ENCODE measurements at regions not wholly inside any gene's neighbourhood (a gene's known extent, or its start where the extent isn't known, plus 50 kb on each side); places are given as distances from the start of the nearest gene placed in this dataset.

DNA sequence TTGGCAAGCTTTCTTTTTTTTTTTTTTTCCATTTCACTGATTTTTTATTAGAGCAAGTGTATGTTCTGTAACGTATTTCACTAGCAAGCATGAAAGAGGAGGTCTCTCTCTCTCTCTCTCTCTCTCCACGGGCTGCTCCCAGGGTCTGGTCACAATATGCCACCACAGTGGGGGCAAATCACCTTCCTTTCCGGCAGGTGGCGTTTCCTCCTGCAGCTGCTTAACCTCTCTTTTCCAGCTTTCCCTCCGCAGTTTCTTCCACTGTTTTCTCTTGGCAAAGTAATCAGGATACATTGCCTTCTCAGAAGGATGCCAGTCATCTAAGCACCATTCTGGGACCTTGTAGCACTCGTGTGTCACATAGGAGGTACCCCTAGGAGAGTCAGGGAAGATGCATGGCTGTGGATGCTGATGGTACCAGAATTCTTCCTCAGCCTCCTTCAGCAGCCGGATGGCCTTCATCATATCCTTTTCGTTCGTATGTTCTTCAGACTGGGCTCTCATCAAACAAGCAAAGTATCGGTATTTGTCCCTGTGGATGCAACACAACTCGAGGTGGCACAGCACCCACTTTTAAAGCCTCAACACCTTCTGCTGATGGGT, 197.3 kb upstream of the PODXL start:
- Histone ChIP-seq H3K27me3 (ENCODE audit: insufficient read depth, low read depth) (no peaks in the 10 kb centered on the region), H3K36me3 (ENCODE audit: insufficient read depth) (no peaks in the 10 kb centered on the region), H2AFZ (ENCODE audit: low read depth) (no peak overlapping the region), H3K79me2 (ENCODE audit: insufficient read depth, low read depth) (no peaks in the 10 kb centered on the region), H3K4me1 (ENCODE audit: low read depth, poor library complexity, severe bottlenecking) (no peaks in the 10 kb centered on the region), H3K4me2 (no peak overlapping the region), H3K9ac (no peak overlapping the region), H3K27ac (no peak overlapping the region), H4K20me1 (ENCODE audit: insufficient read depth) (no peaks in the 10 kb centered on the region), H3K4me3 (IDR thresholded peaks at IDR 0.05; ENCODE audit: insufficient read depth, low read depth, low read length) (no peak overlapping the region)
- TF ChIP-seq CTCF (conservative IDR thresholded peaks at IDR 0.05; ENCODE audit: low read depth, low read length): no peak

DNA sequence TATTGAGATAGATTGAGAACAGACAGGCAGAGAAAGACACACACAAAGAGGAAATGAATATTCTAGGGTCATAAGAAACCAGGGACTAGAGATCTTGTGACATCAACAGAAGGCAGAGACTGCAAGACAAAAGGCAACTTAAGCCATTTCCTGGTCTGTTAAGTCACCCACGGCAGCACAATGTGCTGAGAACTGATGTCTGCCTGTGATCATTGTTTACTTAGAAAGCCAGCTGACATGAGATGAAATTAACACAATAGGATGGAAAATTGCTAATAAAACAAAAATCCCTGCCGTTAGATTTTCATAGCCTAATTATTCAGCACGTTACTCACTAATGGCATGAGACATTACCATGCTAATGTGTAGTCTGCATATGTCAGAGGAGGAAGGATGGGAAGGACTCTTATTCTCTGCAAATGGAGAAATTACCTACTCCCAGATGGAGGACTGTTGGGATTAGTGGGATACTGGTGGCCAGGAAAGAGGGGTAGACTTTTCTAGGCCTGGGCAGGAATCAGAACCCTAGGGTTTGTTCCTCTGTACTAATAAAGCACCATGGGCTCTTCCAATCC, 191.3 kb upstream of the PODXL start:
- Histone ChIP-seq H3K27me3 (ENCODE audit: insufficient read depth, low read depth) (no peaks in the 10 kb centered on the region), H3K79me2 (ENCODE audit: insufficient read depth, low read depth) (no peaks in the 10 kb centered on the region), H3K4me1 (ENCODE audit: low read depth, poor library complexity, severe bottlenecking) (no peaks in the 10 kb centered on the region), H3K4me3 (IDR thresholded peaks at IDR 0.05; ENCODE audit: insufficient read depth, low read depth, low read length) (no peak overlapping the region), H3K36me3 (ENCODE audit: insufficient read depth) (no peaks in the 10 kb centered on the region), H2AFZ (ENCODE audit: low read depth) (no peak overlapping the region), H3K4me2 (no peak overlapping the region), H3K27ac (no peak overlapping the region), H4K20me1 (ENCODE audit: insufficient read depth) (no peaks in the 10 kb centered on the region), H3K9ac (no peak overlapping the region)
- TF ChIP-seq CTCF (conservative IDR thresholded peaks at IDR 0.05; ENCODE audit: low read depth, low read length): no peak

DNA sequence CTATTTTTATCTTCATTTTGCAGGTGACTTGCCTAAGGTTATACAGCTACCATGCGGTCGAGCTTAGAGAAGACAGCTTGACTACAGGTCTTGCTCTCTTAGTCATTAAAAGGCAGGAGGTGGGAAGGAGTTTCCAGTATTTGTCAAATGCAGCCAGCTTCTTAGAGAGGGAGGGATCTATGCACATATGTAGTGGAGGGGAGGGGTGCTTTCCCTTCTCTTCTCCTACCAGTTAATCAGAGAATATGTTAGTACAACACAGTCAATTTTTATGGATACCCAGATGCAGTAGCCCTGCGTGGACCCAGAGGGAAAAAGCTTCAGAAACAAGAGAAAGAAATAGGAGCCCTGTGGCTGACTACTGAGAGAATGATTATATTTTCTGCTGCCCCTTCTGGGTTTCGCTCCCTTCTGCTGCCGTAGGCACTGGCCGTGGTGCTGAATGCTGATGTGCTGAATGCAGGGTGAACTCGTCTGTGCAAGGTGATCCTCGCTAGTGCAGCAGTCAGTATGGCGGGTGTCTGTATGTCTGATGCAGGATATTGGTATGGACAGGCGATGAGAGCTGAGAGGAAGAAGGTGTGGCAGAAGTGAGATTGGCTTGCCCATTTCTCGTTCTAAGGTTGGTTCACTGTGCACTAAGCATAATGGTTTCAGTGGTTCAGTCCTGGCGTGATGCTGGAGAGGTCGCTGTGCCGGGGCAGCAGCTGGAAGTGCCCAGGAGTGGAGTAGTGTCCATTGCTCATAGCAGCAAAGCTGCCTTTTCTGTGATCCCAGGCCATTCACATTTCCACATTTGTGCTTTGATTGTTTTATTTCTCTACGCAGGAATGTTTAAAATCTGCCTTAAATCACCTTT, 189.2 kb upstream of the PODXL start:
- Histone ChIP-seq H3K4me2 (no peak overlapping the region), H2AFZ (ENCODE audit: low read depth) (no peak overlapping the region), H3K27ac (no peak overlapping the region), H3K27me3 (ENCODE audit: insufficient read depth, low read depth) (no peaks in the 10 kb centered on the region), H3K4me1 (ENCODE audit: low read depth, poor library complexity, severe bottlenecking) (no peaks in the 10 kb centered on the region), H3K9ac (no peak overlapping the region), H3K36me3 (ENCODE audit: insufficient read depth) (no peaks in the 10 kb centered on the region), H3K4me3 (IDR thresholded peaks at IDR 0.05; ENCODE audit: insufficient read depth, low read depth, low read length) (no peak overlapping the region), H3K79me2 (ENCODE audit: insufficient read depth, low read depth) (no peaks in the 10 kb centered on the region), H4K20me1 (ENCODE audit: insufficient read depth) (no peaks in the 10 kb centered on the region)
- no peak for TF ChIP-seq CTCF (conservative IDR thresholded peaks at IDR 0.05; ENCODE audit: low read depth, low read length)

- H3K27ac ChIP-seq: no peak overlapping the region
These were observed 185.0 kb upstream of the PODXL start for GRCh38 chr7:131741446-131741845.

More at GRCh38 chr7:131741446-131741845, 185.0 kb upstream of the PODXL start:
- no peak for TF ChIP-seq CTCF (conservative IDR thresholded peaks at IDR 0.05; ENCODE audit: low read depth, low read length)
- H3K4me2 ChIP-seq: no peak overlapping the region
- H2AFZ ChIP-seq (ENCODE audit: low read depth): no peak overlapping the region
- no peak overlapping the region for H3K4me3 ChIP-seq (IDR thresholded peaks at IDR 0.05; ENCODE audit: insufficient read depth, low read depth, low read length)
- H4K20me1 ChIP-seq (ENCODE audit: insufficient read depth): no peaks in the 10 kb centered on the region
- H3K79me2 ChIP-seq (ENCODE audit: insufficient read depth, low read depth): no peaks in the 10 kb centered on the region
- no peaks in the 10 kb centered on the region for H3K36me3 ChIP-seq (ENCODE audit: insufficient read depth)
- no peak overlapping the region for H3K9ac ChIP-seq
- no peaks in the 10 kb centered on the region for H3K4me1 ChIP-seq (ENCODE audit: low read depth, poor library complexity, severe bottlenecking)
- no peaks in the 10 kb centered on the region for H3K27me3 ChIP-seq (ENCODE audit: insufficient read depth, low read depth)
